MG63 (cell line): ENCODE measurements at regions not wholly inside any gene's neighbourhood (a gene's known extent, or its start where the extent isn't known, plus 50 kb on each side); places are given as distances from the start of the nearest gene placed in this dataset.

Experiments used
- DNase-seq: peaks from one replicate; pipeline ENCODE4 v3.0.0-alpha.2; 2020
- H3K27me3 ChIP-seq: fragments of 250-450 bp; sonication (Bioruptor Pico); 2 replicates; pipeline ENCODE4 v1.5.1; 2020; ENCODE audit warnings: mild to moderate bottlenecking, moderate library complexity
- H3K36me3 ChIP-seq: fragments of 250-450 bp; sonication (Bioruptor Pico); 2 replicates; pipeline ENCODE4 v1.5.1; 2020; ENCODE audit warnings: mild to moderate bottlenecking, moderate library complexity
- H3K4me3 ChIP-seq: fragments of 250-450 bp; sonication (Bioruptor Pico); 2 replicates; pipeline ENCODE4 v1.5.1; 2020; ENCODE audit warnings: mild to moderate bottlenecking, moderate library complexity
- H3K9me3 ChIP-seq: fragments of 250-450 bp; sonication (Bioruptor Pico); 2 replicates; pipeline ENCODE4 v1.5.1; 2020; ENCODE audit warnings: mild to moderate bottlenecking, moderate library complexity

GRCh38 chr4:41318839-41319530 is 62.3 kb downstream of the UCHL1 start:
- no peaks in the 10 kb centered on the region for H3K9me3 ChIP-seq
- no peaks in the 10 kb centered on the region for H3K27me3 ChIP-seq
- H3K36me3 ChIP-seq: no peaks in the 10 kb centered on the region
- peak; percentile 9 for DNase-seq
- H3K4me3 ChIP-seq: no peak overlapping the region

GRCh38 chr4:41319553-41319952 is 62.8 kb downstream of the UCHL1 start:
- Histone ChIP-seq H3K4me3 (no peak overlapping the region), H3K27me3 (no peaks in the 10 kb centered on the region), H3K9me3 (no peaks in the 10 kb centered on the region), H3K36me3 (no peaks in the 10 kb centered on the region)
- no peak for DNase-seq

GRCh38 chr4:41320278-41320677 is 63.5 kb downstream of the UCHL1 start:
- DNase-seq: no peak
- Histone ChIP-seq H3K4me3 (no peak overlapping the region), H3K9me3 (no peaks in the 10 kb centered on the region), H3K36me3 (no peaks in the 10 kb centered on the region), H3K27me3 (no peaks in the 10 kb centered on the region)

- Histone ChIP-seq H3K36me3 (no peaks in the 10 kb centered on the region), H3K27me3 (no peaks in the 10 kb centered on the region), H3K4me3 (no peak overlapping the region), H3K9me3 (no peaks in the 10 kb centered on the region)
- no peak for DNase-seq
Observed at GRCh38 chr4:41320786-41321185, 64.1 kb downstream of the UCHL1 start.

GRCh38 chr4:41321216-41321945 is 64.7 kb downstream of the UCHL1 start:
- DNase-seq: no peak
- Histone ChIP-seq H3K36me3 (no peaks in the 10 kb centered on the region), H3K9me3 (no peaks in the 10 kb centered on the region), H3K4me3 (no peak overlapping the region), H3K27me3 (no peaks in the 10 kb centered on the region)

GRCh38 chr4:41322617-41323016 is 65.9 kb downstream of the UCHL1 start:
- Histone ChIP-seq H3K27me3 (no peaks in the 10 kb centered on the region), H3K4me3 (no peak overlapping the region), H3K36me3 (no peaks in the 10 kb centered on the region), H3K9me3 (no peaks in the 10 kb centered on the region)
- no peak for DNase-seq

GRCh38 chr4:41323179-41323578 is 66.5 kb downstream of the UCHL1 start:
- Histone ChIP-seq H3K4me3 (no peak overlapping the region), H3K9me3 (no peaks in the 10 kb centered on the region), H3K27me3 (no peaks in the 10 kb centered on the region), H3K36me3 (no peaks in the 10 kb centered on the region)
- no peak for DNase-seq

- Histone ChIP-seq H3K9me3 (no peaks in the 10 kb centered on the region), H3K4me3 (no peak overlapping the region), H3K36me3 (no peaks in the 10 kb centered on the region), H3K27me3 (no peaks in the 10 kb centered on the region)
- no peak for DNase-seq
Observed at GRCh38 chr4:41323706-41324105, 67.0 kb downstream of the UCHL1 start.

GRCh38 chr4:41324861-41325260 is 68.1 kb downstream of the UCHL1 start:
- H3K4me3 ChIP-seq: no peak overlapping the region
- no peaks in the 10 kb centered on the region for H3K9me3 ChIP-seq
- no peaks in the 10 kb centered on the region for H3K27me3 ChIP-seq
- DNase-seq: no peak
- H3K36me3 ChIP-seq: no peaks in the 10 kb centered on the region

GRCh38 chr4:41325901-41326300 is 69.2 kb downstream of the UCHL1 start:
- H3K27me3 ChIP-seq: no peaks in the 10 kb centered on the region
- H3K9me3 ChIP-seq: no peaks in the 10 kb centered on the region
- DNase-seq: no peak
- H3K36me3 ChIP-seq: no peaks in the 10 kb centered on the region
- H3K4me3 ChIP-seq: no peak overlapping the region

GRCh38 chr4:41326776-41327175 is 70.0 kb downstream of the UCHL1 start:
- no peaks in the 10 kb centered on the region for H3K27me3 ChIP-seq
- no peak overlapping the region for H3K4me3 ChIP-seq
- no peaks in the 10 kb centered on the region for H3K36me3 ChIP-seq
- no peaks in the 10 kb centered on the region for H3K9me3 ChIP-seq
- DNase-seq: no peak

- H3K9me3 ChIP-seq: no peaks in the 10 kb centered on the region
- H3K36me3 ChIP-seq: no peaks in the 10 kb centered on the region
- H3K27me3 ChIP-seq: no peaks in the 10 kb centered on the region
- no peak overlapping the region for H3K4me3 ChIP-seq
- no peak for DNase-seq
Observed at GRCh38 chr4:41327770-41328169, 71.0 kb downstream of the UCHL1 start.

- H3K4me3 ChIP-seq: no peak overlapping the region
- DNase-seq: no peak
- H3K9me3 ChIP-seq: no peaks in the 10 kb centered on the region
- no peaks in the 10 kb centered on the region for H3K36me3 ChIP-seq
- no peaks in the 10 kb centered on the region for H3K27me3 ChIP-seq
Observed at GRCh38 chr4:41329361-41329760, 72.6 kb downstream of the UCHL1 start.

- DNase-seq: no peak
- H3K36me3 ChIP-seq: no peaks in the 10 kb centered on the region
- H3K4me3 ChIP-seq: no peak overlapping the region
- no peaks in the 10 kb centered on the region for H3K9me3 ChIP-seq
- no peaks in the 10 kb centered on the region for H3K27me3 ChIP-seq
Observed at GRCh38 chr4:41331224-41331623, 74.5 kb downstream of the UCHL1 start.

- DNase-seq: no peak
Observed at GRCh38 chr4:41332510-41333054, 75.9 kb downstream of the UCHL1 start.

GRCh38 chr4:41334182-41334581 is 77.5 kb downstream of the UCHL1 start:
- DNase-seq: no peak
- no peaks in the 10 kb centered on the region for H3K9me3 ChIP-seq
- H3K4me3 ChIP-seq: no peak overlapping the region
- no peaks in the 10 kb centered on the region for H3K27me3 ChIP-seq
- no peaks in the 10 kb centered on the region for H3K36me3 ChIP-seq

More at GRCh38 chr4:41332510-41333054, 75.9 kb downstream of the UCHL1 start:
- H3K36me3 ChIP-seq: no peaks in the 10 kb centered on the region
- H3K4me3 ChIP-seq: no peak overlapping the region
- no peaks in the 10 kb centered on the region for H3K27me3 ChIP-seq
- H3K9me3 ChIP-seq: no peaks in the 10 kb centered on the region

GRCh38 chr4:41339812-41340809 is 83.4 kb downstream of the UCHL1 start:
- no peaks in the 10 kb centered on the region for H3K36me3 ChIP-seq
- peak; percentile 6 for DNase-seq
- H3K4me3 ChIP-seq: no peak overlapping the region
- H3K9me3 ChIP-seq: no peaks in the 10 kb centered on the region
- no peaks in the 10 kb centered on the region for H3K27me3 ChIP-seq
